ENCODE measurements at regions not wholly inside any gene's neighbourhood (a gene's known extent, or its start where the extent isn't known, plus 50 kb on each side); places are given as distances from the start of the nearest gene placed in this dataset.

- TF ChIP-seq, protein P1, sequence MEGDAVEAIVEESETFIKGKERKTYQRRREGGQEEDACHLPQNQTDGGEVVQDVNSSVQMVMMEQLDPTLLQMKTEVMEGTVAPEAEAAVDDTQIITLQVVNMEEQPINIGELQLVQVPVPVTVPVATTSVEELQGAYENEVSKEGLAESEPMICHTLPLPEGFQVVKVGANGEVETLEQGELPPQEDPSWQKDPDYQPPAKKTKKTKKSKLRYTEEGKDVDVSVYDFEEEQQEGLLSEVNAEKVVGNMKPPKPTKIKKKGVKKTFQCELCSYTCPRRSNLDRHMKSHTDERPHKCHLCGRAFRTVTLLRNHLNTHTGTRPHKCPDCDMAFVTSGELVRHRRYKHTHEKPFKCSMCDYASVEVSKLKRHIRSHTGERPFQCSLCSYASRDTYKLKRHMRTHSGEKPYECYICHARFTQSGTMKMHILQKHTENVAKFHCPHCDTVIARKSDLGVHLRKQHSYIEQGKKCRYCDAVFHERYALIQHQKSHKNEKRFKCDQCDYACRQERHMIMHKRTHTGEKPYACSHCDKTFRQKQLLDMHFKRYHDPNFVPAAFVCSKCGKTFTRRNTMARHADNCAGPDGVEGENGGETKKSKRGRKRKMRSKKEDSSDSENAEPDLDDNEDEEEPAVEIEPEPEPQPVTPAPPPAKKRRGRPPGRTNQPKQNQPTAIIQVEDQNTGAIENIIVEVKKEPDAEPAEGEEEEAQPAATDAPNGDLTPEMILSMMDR (conservative IDR thresholded peaks at IDR 0.05; ENCODE audit: control insufficient read depth, insufficient read depth, low read depth, low read length), result no peak
- H3K4me3 ChIP-seq (ENCODE audit: control insufficient read depth, low read depth, low read length), result no peak overlapping the region
- DNase-seq (ENCODE audit: low read depth), result no peak
Observed at GRCh38 chr6:79422666-79423065, 114.6 kb downstream of the LCA5 start.

GRCh38 chr6:79421707-79422484 lies 115.3 kb downstream of the LCA5 start:
- TF ChIP-seq, protein P1 (conservative IDR thresholded peaks at IDR 0.05; ENCODE audit: control insufficient read depth, insufficient read depth, low read depth, low read length), result no peak
- DNase-seq (ENCODE audit: low read depth), result peak; percentile 97
- H3K4me3 ChIP-seq (ENCODE audit: control insufficient read depth, low read depth, low read length), result no peak overlapping the region

GRCh38 chr6:79421001-79421411 lies 116.2 kb downstream of the LCA5 start:
- peak; percentile 51 for DNase-seq (ENCODE audit: low read depth)
- H3K4me3 ChIP-seq (ENCODE audit: control insufficient read depth, low read depth, low read length), result no peak overlapping the region
- TF ChIP-seq, protein P1 (conservative IDR thresholded peaks at IDR 0.05; ENCODE audit: control insufficient read depth, insufficient read depth, low read depth, low read length), result no peak

GRCh38 chr6:79420054-79420453 lies 117.2 kb downstream of the LCA5 start:
- DNase-seq (ENCODE audit: low read depth), result peak; percentile 4
- TF ChIP-seq, protein P1 (conservative IDR thresholded peaks at IDR 0.05; ENCODE audit: control insufficient read depth, insufficient read depth, low read depth, low read length), result no peak
- no peak overlapping the region for H3K4me3 ChIP-seq (ENCODE audit: control insufficient read depth, low read depth, low read length)

GRCh38 chr6:79416931-79417330 lies 120.3 kb downstream of the LCA5 start:
- DNase-seq (ENCODE audit: low read depth), result no peak
- H3K4me3 ChIP-seq (ENCODE audit: control insufficient read depth, low read depth, low read length), result no peak overlapping the region
- TF ChIP-seq, protein P1 (conservative IDR thresholded peaks at IDR 0.05; ENCODE audit: control insufficient read depth, insufficient read depth, low read depth, low read length), result no peak

DNA sequence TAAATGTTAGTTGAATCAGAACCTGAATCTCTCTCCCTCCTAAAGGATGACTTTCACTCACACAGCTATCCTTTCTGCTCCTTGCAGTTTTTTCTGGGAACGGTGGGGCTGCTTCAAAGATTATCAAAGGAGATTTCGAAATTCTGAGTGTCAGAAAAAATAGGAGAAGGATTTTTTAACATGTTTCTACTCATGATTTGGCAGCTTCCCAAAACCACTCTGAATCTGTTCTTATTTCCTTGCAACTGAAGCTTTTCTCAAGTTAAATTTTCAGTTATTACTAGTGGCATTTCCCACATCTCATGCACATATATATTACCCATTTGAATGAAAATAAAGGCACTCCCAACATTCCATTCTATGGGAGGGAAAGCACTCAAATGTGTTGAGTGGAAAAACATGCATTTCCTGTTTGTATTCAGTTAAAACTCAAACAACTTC lies 123.6 kb downstream of the LCA5 start:
- DNase-seq (ENCODE audit: low read depth), result peak; percentile 79
- TF ChIP-seq, protein P1 (conservative IDR thresholded peaks at IDR 0.05; ENCODE audit: control insufficient read depth, insufficient read depth, low read depth, low read length), result no peak
- no peak overlapping the region for H3K4me3 ChIP-seq (ENCODE audit: control insufficient read depth, low read depth, low read length)

All from fibroblast of mammary gland (primary cell).